Colonic mucosa (tissue), 4 donors: ENCODE measurements at regions not wholly inside any gene's neighbourhood (a gene's known extent, or its start where the extent isn't known, plus 50 kb on each side); places are given as distances from the start of the nearest gene placed in this dataset.

Experiments used
- DNase-seq: peaks from one replicate; pipeline ENCODE4 v3.0.0-alpha.2; 2020
- H3K27ac ChIP-seq: fragments of 200-600 bp; one replicate; pipeline ENCODE4 v1.8.0; 2021
- H3K27me3 ChIP-seq: fragments of 200-600 bp; one replicate; pipeline ENCODE4 v1.8.0; 2021
- H3K36me3 ChIP-seq: fragments of 200-600 bp; one replicate; pipeline ENCODE4 v1.8.0; 2021
- H3K4me1 ChIP-seq: fragments of 200-600 bp; one replicate; pipeline ENCODE4 v1.8.0; 2021; ENCODE audit warnings: mild to moderate bottlenecking
- H3K4me3 ChIP-seq: fragments of 200-600 bp; one replicate; pipeline ENCODE4 v1.8.0; 2021
- H3K9ac ChIP-seq, 2 donors: one replicate each; pipeline ENCODE4 v1.7.0; 2013; ENCODE audit warnings: control low read depth in 2 of 2, low read depth in 2 of 2, low read length in 2 of 2
- H3K9me3 ChIP-seq: fragments of 200-600 bp; one replicate; pipeline ENCODE4 v1.8.0; 2021
- intact Hi-C: fragments of 100-400 bp; cut with DNase I; formaldehyde crosslinking; loops from one replicate; pipeline ENCODE4 v1.14.1; 2022
- TF ChIP-seq, protein P1 (sequence below): fragments of 200-600 bp; IDR thresholded peaks from one replicate; pipeline ENCODE4 v1.8.0; 2022; ENCODE audit warnings: antibody characterized with exemption, mild to moderate bottlenecking
- donor health status: healthy.
- donor health status: DM: no; HTN: no; CAD: no.
- donor health status: DM: no; HTN: no; CAD: no.

DNA sequence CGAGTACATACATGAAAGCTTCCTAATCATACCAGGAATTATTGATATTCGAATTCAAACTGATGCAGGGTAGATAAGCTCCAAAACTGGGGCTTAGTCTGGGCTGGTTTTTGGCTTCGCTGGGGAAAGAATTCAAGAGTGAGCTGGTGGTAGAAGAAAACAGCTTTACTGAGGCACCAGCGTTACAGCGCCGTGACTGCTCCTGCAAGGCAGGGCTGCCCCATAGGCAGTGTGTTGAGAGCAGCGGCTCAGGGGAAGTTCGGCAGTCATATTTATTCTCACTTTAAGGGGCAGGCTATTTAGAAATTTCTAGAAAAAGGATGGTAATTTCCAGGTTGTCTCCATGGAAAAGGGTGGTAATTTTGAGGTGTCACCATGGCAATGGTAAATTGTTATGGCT, 292.6 kb upstream of the TCF4 start:
- intact Hi-C loops, result no loop called here
- Histone ChIP-seq H3K36me3 (no peaks in the 10 kb centered on the region), H3K4me1 (no peaks in the 10 kb centered on the region), H3K27me3 (no peaks in the 10 kb centered on the region), H3K27ac (no peak overlapping the region), H3K4me3 (no peak overlapping the region), H3K9me3 (no peaks in the 10 kb centered on the region), H3K9ac (no peak overlapping the region)
- TF ChIP-seq, protein P1, sequence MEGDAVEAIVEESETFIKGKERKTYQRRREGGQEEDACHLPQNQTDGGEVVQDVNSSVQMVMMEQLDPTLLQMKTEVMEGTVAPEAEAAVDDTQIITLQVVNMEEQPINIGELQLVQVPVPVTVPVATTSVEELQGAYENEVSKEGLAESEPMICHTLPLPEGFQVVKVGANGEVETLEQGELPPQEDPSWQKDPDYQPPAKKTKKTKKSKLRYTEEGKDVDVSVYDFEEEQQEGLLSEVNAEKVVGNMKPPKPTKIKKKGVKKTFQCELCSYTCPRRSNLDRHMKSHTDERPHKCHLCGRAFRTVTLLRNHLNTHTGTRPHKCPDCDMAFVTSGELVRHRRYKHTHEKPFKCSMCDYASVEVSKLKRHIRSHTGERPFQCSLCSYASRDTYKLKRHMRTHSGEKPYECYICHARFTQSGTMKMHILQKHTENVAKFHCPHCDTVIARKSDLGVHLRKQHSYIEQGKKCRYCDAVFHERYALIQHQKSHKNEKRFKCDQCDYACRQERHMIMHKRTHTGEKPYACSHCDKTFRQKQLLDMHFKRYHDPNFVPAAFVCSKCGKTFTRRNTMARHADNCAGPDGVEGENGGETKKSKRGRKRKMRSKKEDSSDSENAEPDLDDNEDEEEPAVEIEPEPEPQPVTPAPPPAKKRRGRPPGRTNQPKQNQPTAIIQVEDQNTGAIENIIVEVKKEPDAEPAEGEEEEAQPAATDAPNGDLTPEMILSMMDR, result no peak
- no peak for DNase-seq

- Histone ChIP-seq H3K4me3 (no peak overlapping the region), H3K4me1 (no peaks in the 10 kb centered on the region), H3K27ac (no peak overlapping the region), H3K9ac (no peak overlapping the region), H3K36me3 (no peaks in the 10 kb centered on the region), H3K9me3 (no peaks in the 10 kb centered on the region), H3K27me3 (no peaks in the 10 kb centered on the region)
- DNase-seq, result no peak
- TF ChIP-seq, protein P1, result no peak
- intact Hi-C loops, result no loop called here
Measured at GRCh38 chr18:55879331-55879730, 291.3 kb upstream of the TCF4 start.

GRCh38 chr18:55878224-55878623, 290.2 kb upstream of the TCF4 start:
- Histone ChIP-seq H3K27ac (no peak overlapping the region), H3K4me1 (no peaks in the 10 kb centered on the region), H3K36me3 (no peaks in the 10 kb centered on the region), H3K27me3 (no peaks in the 10 kb centered on the region), H3K9ac (no peak overlapping the region), H3K9me3 (no peaks in the 10 kb centered on the region), H3K4me3 (no peak overlapping the region)
- intact Hi-C loops, result no loop called here
- no peak for DNase-seq
- TF ChIP-seq, protein P1, result no peak

DNA sequence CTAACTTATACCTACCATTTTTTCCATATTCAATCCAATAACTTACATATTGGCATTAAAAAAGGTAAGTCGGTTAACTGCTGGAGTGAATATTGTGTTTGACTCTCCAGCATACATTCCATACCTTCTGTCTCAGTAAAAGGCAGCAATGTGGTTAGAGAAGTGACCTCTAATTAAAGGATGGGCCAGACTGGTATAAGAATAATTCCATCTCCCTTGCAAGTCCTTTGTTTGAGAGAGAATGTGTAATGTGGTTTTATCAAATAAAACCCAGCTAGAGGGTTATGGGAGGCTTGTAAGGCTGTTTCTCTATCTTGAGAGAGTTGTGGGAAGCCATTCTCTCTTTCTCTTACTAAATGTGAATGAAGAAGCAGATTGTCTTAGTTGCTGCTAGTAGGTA, 289.3 kb upstream of the TCF4 start:
- Histone ChIP-seq H3K9me3 (no peaks in the 10 kb centered on the region), H3K4me1 (no peaks in the 10 kb centered on the region), H3K9ac (no peak overlapping the region), H3K27ac (no peak overlapping the region), H3K36me3 (no peaks in the 10 kb centered on the region), H3K27me3 (no peaks in the 10 kb centered on the region), H3K4me3 (no peak overlapping the region)
- intact Hi-C loops, result no loop called here
- DNase-seq, result no peak
- TF ChIP-seq, protein P1, result no peak

GRCh38 chr18:55876254-55876653, 288.3 kb upstream of the TCF4 start:
- intact Hi-C loops, result no loop called here

More at GRCh38 chr18:55876254-55876653, 288.3 kb upstream of the TCF4 start:
- H3K36me3 ChIP-seq, result no peaks in the 10 kb centered on the region
- H3K27me3 ChIP-seq, result no peaks in the 10 kb centered on the region
- no peak overlapping the region for H3K4me3 ChIP-seq
- DNase-seq, result no peak
- no peaks in the 10 kb centered on the region for H3K4me1 ChIP-seq
- no peaks in the 10 kb centered on the region for H3K9me3 ChIP-seq
- H3K27ac ChIP-seq, result no peak overlapping the region
- H3K9ac ChIP-seq, result no peak overlapping the region
- TF ChIP-seq, protein P1, result no peak
